ENCODE measurements at regions not wholly inside any gene's neighbourhood (a gene's known extent, or its start where the extent isn't known, plus 50 kb on each side); places are given as distances from the start of the nearest gene placed in this dataset.
A peak's percentile ranks its signal among the peaks of the same experiment; 100 is the strongest.
"Not testable (repeated sequence)": the region's sequence is repeated elsewhere in the genome, so short reads cannot be mapped to it uniquely, and the experiment has no call there.

- intact Hi-C loops (cut with DNase I) = loop anchor here (5.0 to 10.0 kb wide), 4 partner anchors 145 to 847 kb away; partner anchors contain the start of gene TBC1D32
- DNase-seq (ENCODE audit: missing footprints) (no peak), ATAC-seq (no peak)
These were observed 217.4 kb upstream of the HSF2 start for GRCh38 chr6:122182061-122182460.

DNA sequence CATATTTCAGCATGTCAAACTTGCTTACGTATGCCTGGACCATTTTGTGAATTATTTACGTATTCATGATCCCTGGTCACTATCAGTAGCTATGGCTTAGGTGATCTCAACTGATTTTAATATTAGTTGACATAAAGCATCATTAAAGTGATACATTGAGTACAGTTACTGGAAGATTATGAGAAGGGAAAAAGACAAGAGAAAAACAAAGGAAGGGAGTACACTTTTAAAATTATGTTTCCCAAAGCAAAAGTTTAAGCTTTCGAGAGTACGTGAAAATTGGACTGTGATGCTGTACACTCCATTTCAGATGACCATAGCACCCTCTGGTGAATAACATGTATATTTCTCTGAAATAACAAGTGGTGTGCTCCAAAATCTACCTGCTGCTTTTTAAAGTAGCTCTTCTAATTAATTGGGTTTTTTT is 215.0 kb upstream of the HSF2 start:
- intact Hi-C loops (cut with DNase I) = loop anchor here (1.0 to 10.0 kb wide), 5 partner anchors 147 to 850 kb away; partner anchors contain the start of gene TBC1D32
- ATAC-seq (peak; percentile 72), DNase-seq (ENCODE audit: missing footprints) (no peak)

DNA sequence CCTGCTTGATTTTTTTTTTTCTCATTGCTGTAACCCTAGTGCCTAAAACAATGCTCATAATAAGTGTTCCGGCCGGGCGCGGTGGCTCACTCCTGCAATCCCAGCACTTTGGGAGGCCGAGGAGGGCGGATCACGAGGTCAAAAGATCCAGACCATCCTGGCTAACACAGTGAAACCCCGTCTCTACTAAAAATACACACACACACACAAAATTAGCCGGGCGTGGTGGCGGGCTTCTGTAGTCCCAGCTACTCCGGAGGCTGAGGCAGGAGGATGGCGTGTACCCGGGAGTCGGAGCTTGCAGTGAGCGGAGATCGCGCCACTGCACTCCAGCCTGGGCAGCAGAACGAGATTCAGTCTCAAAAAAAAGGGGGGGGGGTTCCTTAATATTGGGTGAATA is 214.0 kb upstream of the HSF2 start:
- DNase-seq (ENCODE audit: missing footprints); ATAC-seq: not testable (repeated sequence)

GRCh38 chr6:122187186-122187585 is 212.3 kb upstream of the HSF2 start:
- no peak for ATAC-seq
- no peak for DNase-seq (ENCODE audit: missing footprints)
- intact Hi-C loops (cut with DNase I) = loop anchor here (10.0 kb wide), 1 partner anchor 852 kb away; the partner anchor contains the start of gene TBC1D32

More for the DNA sequence above, 214.0 kb upstream of the HSF2 start:
- intact Hi-C loops (cut with DNase I) = loop anchor here (10.0 kb wide), 1 partner anchor 851 kb away; the partner anchor contains the start of gene TBC1D32

DNA sequence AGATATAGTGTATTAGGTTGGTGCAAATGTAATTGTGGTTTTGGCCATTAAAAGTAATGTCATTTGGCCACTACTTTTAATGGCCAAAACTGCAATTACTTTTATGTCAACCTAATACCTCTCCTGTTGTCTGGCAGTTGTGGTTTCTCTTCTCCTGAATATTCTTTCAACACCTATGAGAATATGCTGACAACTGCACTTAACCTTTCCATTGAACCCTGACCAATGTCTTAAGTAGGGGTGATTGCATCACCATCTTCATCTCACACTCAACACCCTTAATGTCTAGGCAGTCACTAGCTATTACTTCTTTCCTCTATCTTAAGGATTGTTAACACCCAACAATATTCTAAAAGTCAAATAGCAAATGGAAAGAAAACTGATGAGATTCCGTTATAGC is 200.5 kb upstream of the HSF2 start:
- no peak for ATAC-seq
- DNase-seq (ENCODE audit: missing footprints) = no peak
- intact Hi-C loops (cut with DNase I) = no loop called here

GRCh38 chr6:122200440-122200839 is 199.0 kb upstream of the HSF2 start:
- intact Hi-C loops (cut with DNase I) = no loop called here
- no peak for ATAC-seq

DNA sequence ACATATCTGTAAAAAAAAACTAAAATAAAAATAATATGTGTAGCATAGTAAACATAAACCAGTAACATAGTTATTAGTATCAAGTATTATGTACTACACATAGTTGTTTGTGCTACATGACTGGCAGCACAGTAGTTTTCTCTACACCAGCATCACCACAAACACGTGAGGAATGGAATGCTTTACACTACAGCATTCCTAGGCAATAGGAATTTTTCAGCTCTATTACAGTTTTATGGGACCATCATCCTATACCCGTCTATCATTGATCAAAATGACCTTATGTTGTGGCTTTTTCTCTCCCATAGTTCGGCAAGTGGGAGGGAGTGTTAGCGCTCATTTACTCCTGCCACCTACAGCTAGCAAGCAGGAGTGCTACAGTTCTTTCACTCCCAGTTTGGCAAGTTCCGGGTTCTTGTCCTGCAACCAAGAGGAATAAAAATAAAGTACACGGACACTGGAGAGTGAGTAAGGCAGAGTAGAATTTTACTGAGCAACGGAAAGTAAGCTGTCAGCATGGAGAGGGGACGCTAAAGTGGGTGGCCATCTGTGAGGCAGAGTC is 196.8 kb upstream of the HSF2 start:
- intact Hi-C loops (cut with DNase I) = no loop called here
- ATAC-seq = no peak

More at GRCh38 chr6:122200440-122200839, 199.0 kb upstream of the HSF2 start:
- DNase-seq (ENCODE audit: missing footprints) = no peak

GRCh38 chr6:122207061-122207460 is 192.4 kb upstream of the HSF2 start:
- intact Hi-C loops (cut with DNase I) = no loop called here
- DNase-seq (ENCODE audit: missing footprints) (no peak), ATAC-seq (no peak)

More for the DNA sequence above, 196.8 kb upstream of the HSF2 start:
- no peak for DNase-seq (ENCODE audit: missing footprints)

DNA sequence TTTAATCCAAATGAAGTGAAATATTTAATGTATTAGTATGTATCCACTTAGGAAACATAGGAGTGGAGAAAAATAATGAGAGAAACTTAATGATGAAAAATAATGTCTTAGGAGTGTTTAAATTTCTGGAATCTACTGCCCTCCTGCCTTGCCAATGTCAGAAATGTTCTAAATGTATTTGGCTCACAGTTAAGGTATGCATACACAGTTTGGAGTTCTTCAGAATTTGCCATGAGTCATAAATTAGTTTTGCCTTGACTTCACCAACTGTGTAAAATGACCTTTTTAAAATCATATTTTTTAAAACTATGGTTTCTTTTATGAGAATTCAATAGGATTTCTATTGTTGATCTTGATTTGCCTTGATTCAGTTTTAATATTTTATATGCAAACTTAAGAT is 191.7 kb upstream of the HSF2 start:
- intact Hi-C loops (cut with DNase I) = no loop called here
- DNase-seq (ENCODE audit: missing footprints) (no peak), ATAC-seq (no peak)

GRCh38 chr6:122214605-122215318 is 184.7 kb upstream of the HSF2 start:
- intact Hi-C loops (cut with DNase I) = no loop called here
- ATAC-seq (no peak), DNase-seq (ENCODE audit: missing footprints) (peak; percentile 13)

DNA sequence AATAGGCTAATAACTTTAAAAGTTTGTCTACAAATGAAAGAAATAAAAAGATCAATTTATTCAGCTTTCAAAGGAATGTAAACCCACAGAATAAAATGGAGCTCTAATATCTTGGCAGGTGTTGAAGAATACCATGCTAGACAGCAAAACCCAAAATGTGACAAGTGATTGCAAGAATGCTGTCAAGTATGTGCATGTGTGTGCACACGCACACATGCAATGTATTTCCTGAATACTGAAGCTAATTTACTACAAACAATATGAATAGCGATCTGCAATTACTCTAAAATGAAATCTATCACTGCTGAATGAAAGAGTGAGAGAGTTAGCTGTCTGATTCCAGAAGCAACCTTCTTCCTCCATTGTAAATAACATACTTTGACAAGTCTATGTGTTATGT is 179.2 kb upstream of the HSF2 start:
- ATAC-seq = no peak
- DNase-seq (ENCODE audit: missing footprints) = no peak
- intact Hi-C loops (cut with DNase I) = no loop called here

DNA sequence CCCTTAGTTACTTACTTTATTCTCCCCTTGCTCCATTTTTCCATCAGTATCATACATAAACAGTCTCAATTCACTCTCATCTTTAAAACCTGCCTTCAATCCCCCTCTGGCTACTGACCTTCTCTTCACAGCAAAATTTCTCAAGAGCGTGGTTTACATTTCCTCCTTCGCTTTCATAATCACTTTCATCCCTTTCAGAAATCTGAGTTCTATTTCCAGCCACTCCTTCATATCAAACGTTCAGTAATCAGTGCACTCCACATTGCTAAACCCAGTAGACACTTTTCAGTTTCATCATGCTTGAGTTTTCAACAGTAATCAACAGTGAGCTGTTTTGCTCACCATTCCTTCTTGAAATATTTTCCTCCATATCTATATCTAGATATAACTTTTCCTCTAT is 176.7 kb upstream of the HSF2 start:
- no peak for DNase-seq (ENCODE audit: missing footprints)
- ATAC-seq = no peak
- intact Hi-C loops (cut with DNase I) = no loop called here

GRCh38 chr6:122223251-122223650 is 176.2 kb upstream of the HSF2 start:
- intact Hi-C loops (cut with DNase I) = no loop called here
- ATAC-seq (no peak), DNase-seq (ENCODE audit: missing footprints) (no peak)

GRCh38 chr6:122238861-122239260 is 160.6 kb upstream of the HSF2 start:
- DNase-seq (ENCODE audit: missing footprints) (no peak), ATAC-seq (no peak)
- intact Hi-C loops (cut with DNase I) = no loop called here

- DNase-seq (ENCODE audit: missing footprints) = no peak
- intact Hi-C loops (cut with DNase I) = no loop called here
- no peak for ATAC-seq
These were observed 152.4 kb upstream of the HSF2 start for GRCh38 chr6:122246906-122247658.

DNA sequence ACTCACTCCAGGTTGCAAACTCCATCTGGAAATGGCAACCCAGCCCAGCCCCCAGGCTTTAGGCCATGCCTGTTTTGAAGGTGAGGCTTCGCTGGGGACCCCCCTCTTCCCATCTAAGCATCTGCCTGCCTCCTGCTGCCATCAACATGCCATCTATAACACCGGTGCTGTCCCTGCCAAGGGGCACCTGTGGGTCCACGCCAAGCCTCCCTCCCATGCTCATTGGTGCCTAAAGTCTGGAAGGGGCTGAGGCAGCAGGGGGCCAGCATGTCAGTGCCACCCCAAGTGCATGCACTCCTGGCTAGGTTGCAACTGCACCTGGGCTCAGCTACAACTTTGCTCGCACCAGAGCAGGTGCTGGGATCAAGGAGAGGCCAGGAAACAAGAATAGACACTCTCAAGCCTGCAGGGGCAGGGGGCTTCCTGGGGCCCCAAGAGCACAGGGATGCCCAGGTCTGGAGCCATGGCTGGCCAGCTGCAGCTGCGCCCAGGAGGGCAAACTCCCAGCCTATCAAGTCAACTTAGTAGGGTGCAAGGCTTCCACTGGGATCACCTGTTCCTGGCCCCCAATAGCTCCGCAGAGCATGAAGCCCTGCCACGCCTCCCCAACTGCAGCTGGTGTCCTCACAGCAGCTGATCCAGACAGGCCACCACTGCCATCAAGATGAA is 151.3 kb upstream of the HSF2 start:
- DNase-seq (ENCODE audit: missing footprints) = no peak
- intact Hi-C loops (cut with DNase I) = no loop called here
- no peak for ATAC-seq

- ATAC-seq = no peak
- intact Hi-C loops (cut with DNase I) = no loop called here
These were observed 150.6 kb upstream of the HSF2 start for GRCh38 chr6:122248844-122249243.

GRCh38 chr6:122258839-122259238 is 140.6 kb upstream of the HSF2 start:
- DNase-seq (ENCODE audit: missing footprints) (no peak), ATAC-seq (no peak)
- intact Hi-C loops (cut with DNase I) = no loop called here

More at GRCh38 chr6:122248844-122249243, 150.6 kb upstream of the HSF2 start:
- no peak for DNase-seq (ENCODE audit: missing footprints)

GRCh38 chr6:122264557-122264956 is 134.9 kb upstream of the HSF2 start:
- intact Hi-C loops (cut with DNase I) = no loop called here
- DNase-seq (ENCODE audit: missing footprints) (no peak), ATAC-seq (no peak)
